ENCODE measurements at regions not wholly inside any gene's neighbourhood (a gene's known extent, or its start where the extent isn't known, plus 50 kb on each side); places are given as distances from the start of the nearest gene placed in this dataset.

GRCh38 chr1:228983231-228983660 lies 248.0 kb downstream of the RHOU start:
- TF ChIP-seq FOXM1 (IDR thresholded peaks at IDR 0.05; ENCODE audit: borderline replicate concordance) (no peak), ZNF384 (IDR thresholded peaks at IDR 0.05) (no peak), SUZ12 (IDR thresholded peaks at IDR 0.05) (no peak), ARNT (IDR thresholded peaks at IDR 0.05) (no peak), HDGF (IDR thresholded peaks at IDR 0.05; ENCODE audit: borderline replicate concordance) (no peak), FOXA1 (IDR thresholded peaks at IDR 0.05) (no peak), ELF4 (IDR thresholded peaks at IDR 0.05) (no peak), FOXK2 (IDR thresholded peaks at IDR 0.05) (no peak), PKNOX1 (IDR thresholded peaks at IDR 0.05) (no peak), SP1 (IDR thresholded peaks at IDR 0.05) (no peak), CTBP1 (IDR thresholded peaks at IDR 0.05; ENCODE audit: borderline replicate concordance) (no peak), BHLHE40 (IDR thresholded peaks at IDR 0.05; ENCODE audit: borderline replicate concordance) (no peak), TARDBP (IDR thresholded peaks at IDR 0.05) (no peak), NFRKB (IDR thresholded peaks at IDR 0.05) (no peak), LEF1 (IDR thresholded peaks at IDR 0.05; ENCODE audit: borderline replicate concordance) (no peak)
- no peak for DNase-seq (ENCODE audit: extremely low spot score)
- ChIA-PET CTCF (no interaction called here), POLR2A (no interaction called here)

- no peak for DNase-seq (ENCODE audit: extremely low spot score)
- TF ChIP-seq ARNT (IDR thresholded peaks at IDR 0.05), result no peak
- no peak for TF ChIP-seq SP1 (IDR thresholded peaks at IDR 0.05)
- no peak for TF ChIP-seq ZNF384 (IDR thresholded peaks at IDR 0.05)
- TF ChIP-seq FOXA1 (IDR thresholded peaks at IDR 0.05), result no peak
- TF ChIP-seq BHLHE40 (IDR thresholded peaks at IDR 0.05; ENCODE audit: borderline replicate concordance), result no peak
- TF ChIP-seq SUZ12 (IDR thresholded peaks at IDR 0.05), result no peak
- no peak for TF ChIP-seq TARDBP (IDR thresholded peaks at IDR 0.05)
- no peak for TF ChIP-seq L3MBTL2 (conservative IDR thresholded peaks at IDR 0.05)
- no peak for TF ChIP-seq ELF4 (IDR thresholded peaks at IDR 0.05)
- TF ChIP-seq CTBP1 (IDR thresholded peaks at IDR 0.05; ENCODE audit: borderline replicate concordance), result no peak
- POLR2A ChIA-PET, result no interaction called here
- CTCF ChIA-PET, result interaction anchor here (0.6 kb wide), 1 partner anchor 76 kb away, joined by 3 read pairs; no protein-coding TSS in a partner anchor
These were observed 248.4 kb downstream of the RHOU start for GRCh38 chr1:228983661-228984060.

- CTCF ChIA-PET, result interaction anchor here (0.6 kb wide), 1 partner anchor 76 kb away, joined by 3 read pairs; no protein-coding TSS in a partner anchor
- TF ChIP-seq HDGF (IDR thresholded peaks at IDR 0.05; ENCODE audit: borderline replicate concordance) (no peak), FOXA1 (IDR thresholded peaks at IDR 0.05) (no peak), LEF1 (IDR thresholded peaks at IDR 0.05; ENCODE audit: borderline replicate concordance) (no peak), ZNF384 (IDR thresholded peaks at IDR 0.05) (no peak), CTBP1 (IDR thresholded peaks at IDR 0.05; ENCODE audit: borderline replicate concordance) (no peak), ELF4 (IDR thresholded peaks at IDR 0.05) (no peak), FOXK2 (IDR thresholded peaks at IDR 0.05) (no peak), TARDBP (IDR thresholded peaks at IDR 0.05) (no peak), FOXM1 (IDR thresholded peaks at IDR 0.05; ENCODE audit: borderline replicate concordance) (no peak), NFRKB (IDR thresholded peaks at IDR 0.05) (no peak), SP1 (IDR thresholded peaks at IDR 0.05) (no peak), PKNOX1 (IDR thresholded peaks at IDR 0.05) (no peak)
These were observed 248.8 kb downstream of the RHOU start for GRCh38 chr1:228984107-228984506.

GRCh38 chr1:228984646-228985631 lies 249.7 kb downstream of the RHOU start:
- TF ChIP-seq FOXK2 (IDR thresholded peaks at IDR 0.05) (no peak), SP1 (IDR thresholded peaks at IDR 0.05) (no peak), TARDBP (IDR thresholded peaks at IDR 0.05) (no peak), HDGF (IDR thresholded peaks at IDR 0.05; ENCODE audit: borderline replicate concordance) (no peak), FOXM1 (IDR thresholded peaks at IDR 0.05; ENCODE audit: borderline replicate concordance) (no peak), ARNT (IDR thresholded peaks at IDR 0.05) (no peak), L3MBTL2 (conservative IDR thresholded peaks at IDR 0.05) (no peak), PKNOX1 (IDR thresholded peaks at IDR 0.05) (no peak), CTBP1 (IDR thresholded peaks at IDR 0.05; ENCODE audit: borderline replicate concordance) (no peak), LEF1 (IDR thresholded peaks at IDR 0.05; ENCODE audit: borderline replicate concordance) (no peak), SUZ12 (IDR thresholded peaks at IDR 0.05) (no peak), NFRKB (IDR thresholded peaks at IDR 0.05) (no peak), FOXA1 (IDR thresholded peaks at IDR 0.05) (no peak), ELF4 (IDR thresholded peaks at IDR 0.05) (no peak)
- POLR2A ChIA-PET, result no interaction called here

More at GRCh38 chr1:228984107-228984506, 248.8 kb downstream of the RHOU start:
- POLR2A ChIA-PET, result no interaction called here
- no peak for DNase-seq (ENCODE audit: extremely low spot score)

GRCh38 chr1:228985661-228986060 lies 250.4 kb downstream of the RHOU start:
- ChIA-PET POLR2A (no interaction called here), CTCF (no interaction called here)
- TF ChIP-seq BHLHE40 (IDR thresholded peaks at IDR 0.05; ENCODE audit: borderline replicate concordance) (no peak), L3MBTL2 (conservative IDR thresholded peaks at IDR 0.05) (no peak), PKNOX1 (IDR thresholded peaks at IDR 0.05) (no peak), SUZ12 (IDR thresholded peaks at IDR 0.05) (no peak), CTBP1 (IDR thresholded peaks at IDR 0.05; ENCODE audit: borderline replicate concordance) (no peak), TARDBP (IDR thresholded peaks at IDR 0.05) (no peak), ZNF384 (IDR thresholded peaks at IDR 0.05) (no peak), FOXK2 (IDR thresholded peaks at IDR 0.05) (no peak)
- no peak for DNase-seq (ENCODE audit: extremely low spot score)

More at GRCh38 chr1:228984646-228985631, 249.7 kb downstream of the RHOU start:
- CTCF ChIA-PET, result no interaction called here
- DNase-seq (ENCODE audit: extremely low spot score), result no peak
